ENCODE measurements at regions not wholly inside any gene's neighbourhood (a gene's known extent, or its start where the extent isn't known, plus 50 kb on each side); places are given as distances from the start of the nearest gene placed in this dataset.
A peak's percentile ranks its signal among the peaks of the same experiment; 100 is the strongest.

DNA sequence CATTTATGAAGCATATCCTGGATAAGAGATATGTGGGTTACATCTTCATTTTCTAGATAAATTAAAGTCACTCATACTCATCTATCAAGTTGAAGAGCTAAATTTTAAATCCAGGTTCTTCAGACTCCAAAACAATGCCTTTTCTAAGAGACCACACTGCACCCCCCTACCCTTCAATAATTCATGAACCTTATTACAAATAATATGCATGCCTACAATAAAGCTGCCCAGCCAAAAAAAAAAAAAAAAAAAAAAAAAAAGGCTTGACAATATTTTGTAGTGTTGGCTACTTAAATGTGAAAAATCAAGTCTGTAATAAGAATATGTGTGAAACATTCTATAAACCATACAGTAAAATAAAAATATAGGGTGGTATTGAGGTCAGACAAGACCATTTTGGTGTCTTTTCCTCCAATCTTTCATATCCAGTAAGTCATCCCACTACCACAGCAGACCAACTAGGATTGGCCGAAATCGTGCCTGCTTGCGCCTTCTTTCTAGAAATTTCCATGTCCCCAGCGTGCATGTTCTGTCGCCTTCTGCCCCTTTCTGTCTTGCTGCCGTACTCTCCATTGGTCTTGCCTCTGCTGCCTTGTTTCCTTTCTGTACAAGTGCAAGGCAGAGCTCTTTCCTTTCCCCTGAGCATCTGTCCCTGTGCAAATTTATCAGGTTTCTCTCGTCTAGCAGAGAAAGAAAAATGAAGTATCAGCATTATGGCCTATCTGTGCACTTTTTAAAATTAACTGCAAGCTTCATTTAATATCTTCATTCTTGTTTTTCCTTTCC is 92.6 kb upstream of the NDUFV2 start (continued):
- TF ChIP-seq RREB1 (CRISPR knock-in tag; IDR thresholded peaks at IDR 0.05) (0 out of 2 replicates have a peak, but pooled peaks have one; percentile 65), ZNF644 (tag; IDR thresholded peaks at IDR 0.05; ENCODE audit: low read depth) (peak; percentile 73; the same call in 1 of the 2 replicates), BCL6 (CRISPR knock-in tag; IDR thresholded peaks at IDR 0.05) (peak; percentile 59; the same call in 1 of the 2 replicates), ZBTB17 (CRISPR knock-in tag; IDR thresholded peaks at IDR 0.05) (peak; percentile 27; the same call in 1 of the 2 replicates), DMBX1 (CRISPR knock-in tag; IDR thresholded peaks at IDR 0.05; ENCODE audit: borderline replicate concordance) (peak; percentile 63), MAFG (tag; conservative IDR thresholded peaks at IDR 0.05) (peak; percentile 82), PTRF (tag; IDR thresholded peaks at IDR 0.05) (0 out of 2 replicates have a peak, but pooled peaks have one; percentile 51), RFX7 (CRISPR knock-in tag; IDR thresholded peaks at IDR 0.05) (no peak), DLX4 (CRISPR knock-in tag; IDR thresholded peaks at IDR 0.05) (no peak), GABPA (tag; conservative IDR thresholded peaks at IDR 0.05; ENCODE audit: low read depth) (0 out of 2 replicates have a peak, but pooled peaks have one; percentile 1), IRF9 (tag; IDR thresholded peaks at IDR 0.05) (0 out of 2 replicates have a peak, but pooled peaks have one; percentile 41), ZNF639 (CRISPR knock-in tag; conservative IDR thresholded peaks at IDR 0.05 in 1 of 2, IDR thresholded peaks at IDR 0.05 in 1 of 2) (peak in 1 of 2 experiments; percentile 47; a peak in 1 of 4 replicates), HSF4 (CRISPR knock-in tag; IDR thresholded peaks at IDR 0.05; ENCODE audit: borderline replicate concordance) (peak; percentile 63; the same call in 1 of the 2 replicates)

All from K562 (cell line).